HepG2 (cell line): ENCODE measurements at regions not wholly inside any gene's neighbourhood (a gene's known extent, or its start where the extent isn't known, plus 50 kb on each side); places are given as distances from the start of the nearest gene placed in this dataset.

Experiments
- ATAC-seq: fragments of 200-7000 bp; cut with Tn5 transposase; 3 replicates; pipeline ENCODE4 v1.9.1; 2020; ENCODE audit warnings: mild to moderate bottlenecking, moderate library complexity
- BruUV-seq: library from RNA; stranded (reverse); fragments of 400-500 nt; replicated peaks from 2 replicates; lab custom pipeline; 2021; lab: Mats Ljungman, UMichigan
- CTCF ChIA-PET: fragments of 300-600 bp; formaldehyde crosslinking; extraction: SDS; loops from one replicate; lab custom pipeline; 2021; ENCODE audit warnings: low total read pairs, inconsistent platforms, low intra/inter-chr PET ratio; lab: Yijun Ruan, JAX
- POLR2A ChIA-PET: fragments of 350-600 bp; sonication (Branson Sonifier 250); formaldehyde crosslinking; loops from one replicate; lab custom pipeline; 2020; ENCODE audit warnings: antibody characterized with exemption, inconsistent platforms; lab: Yijun Ruan, JAX
- DNase-seq: peaks from one replicate; pipeline ENCODE4 v3.0.0-alpha.2; 2015; ENCODE audit warnings: low spot score
- FAIRE-seq: peaks from 3 replicates; lab custom pipeline; 2011; peaks lifted over from hg19 to GRCh38; lab: Jason Lieb, UNC
- H2AFZ ChIP-seq: one replicate; pipeline ENCODE4 v1.6.1; 2011; ENCODE audit warnings: low read length, inconsistent platforms
- H3K27ac ChIP-seq: fragments of 300-600 bp; 3 replicates; pipeline ENCODE4 v1.8.0; 2011; ENCODE audit warnings: mixed run types, mild to moderate bottlenecking, mixed read lengths, low read length, inconsistent platforms; ENCODE audit not compliant: insufficient read depth; ENCODE audit errors: extremely low read length
- H3K27me3 ChIP-seq, 2 experiments: fragments of 200-600 bp in 1 of 2; 2 replicates in 1 of 2; 3 replicates in 1 of 2; pipeline versions ENCODE4 v1.6.0 to v1.8.0; 2011; ENCODE audit warnings: low read length in 2 of 2, mild to moderate bottlenecking in 2 of 2, moderate library complexity in 2 of 2, inconsistent platforms in 1 of 2; ENCODE audit not compliant: insufficient read depth in 2 of 2, control insufficient read depth in 1 of 2
- H3K36me3 ChIP-seq, 2 experiments: fragments of 200-600 bp in 1 of 2; replicated peaks in 1 of 2; 2 replicates in 1 of 2; 3 replicates in 1 of 2; pipeline versions ENCODE4 v1.5.1 to v1.8.0; 2011; ENCODE audit warnings: low read length in 2 of 2, inconsistent platforms in 1 of 2; ENCODE audit not compliant: insufficient read depth in 2 of 2, control insufficient read depth in 1 of 2
- H3K4me1 ChIP-seq: 2 replicates; pipeline ENCODE4 v1.5.1; 2012; ENCODE audit warnings: low read length, inconsistent platforms; ENCODE audit not compliant: insufficient read depth
- H3K4me2 ChIP-seq: 2 replicates; pipeline ENCODE4 v1.6.0; 2011; ENCODE audit warnings: low read depth, low read length, inconsistent platforms
- H3K4me3 ChIP-seq, 3 experiments: fragments of 200-600 bp in 1 of 3; sonication (generic), shearing (Covaris generic) in 1 of 3; replicated peaks in 1 of 3; 2 replicates each; pipeline ENCODE4 v1.5.1; 2011 to 2016; ENCODE audit warnings: low read length in 3 of 3, inconsistent platforms in 2 of 3, low read depth in 2 of 3, mild to moderate bottlenecking in 2 of 3, control low read depth in 1 of 3, mixed read lengths in 1 of 3; ENCODE audit not compliant: insufficient read depth in 1 of 3
- H3K79me2 ChIP-seq: one replicate; pipeline ENCODE4 v1.6.1; 2011; ENCODE audit warnings: low read length, inconsistent platforms; ENCODE audit not compliant: insufficient read depth
- H3K9ac ChIP-seq: 2 replicates; pipeline ENCODE4 v1.6.0; 2011; ENCODE audit warnings: mild to moderate bottlenecking, low read depth, low read length, inconsistent platforms; ENCODE audit not compliant: insufficient read depth
- H3K9me3 ChIP-seq: 2 replicates; pipeline ENCODE4 v1.5.1; 2012; ENCODE audit warnings: mild to moderate bottlenecking, low read length
- H4K20me1 ChIP-seq: 2 replicates; pipeline ENCODE4 v1.6.0; 2011; ENCODE audit warnings: inconsistent platforms, mild to moderate bottlenecking, low read length, moderate library complexity; ENCODE audit not compliant: insufficient read depth
- BHLHE40 ChIP-seq: IDR thresholded peaks from 2 replicates; pipeline ENCODE4 v1.6.1; 2011; ENCODE audit warnings: low read length, improper control_type of control experiment
- LCORL ChIP-seq, 2 experiments: fragments of 450-650 bp in 1 of 2; sonication (generic) in 1 of 2; formaldehyde crosslinking in 1 of 2; IDR thresholded peaks; 2 replicates each; pipeline versions ENCODE4 v1.5.0 to v1.6.1; 2017 to 2020; ENCODE audit warnings: antibody characterized with exemption in 1 of 2, missing genetic modification reagents in 1 of 2
- MAFG ChIP-seq: sonication (generic); formaldehyde crosslinking; IDR thresholded peaks from 2 replicates; pipeline ENCODE4 v1.5.1; 2020; ENCODE audit warnings: mild to moderate bottlenecking, missing genetic modification reagents
- NCOA1 ChIP-seq: sonication (generic); formaldehyde crosslinking; IDR thresholded peaks from 2 replicates; pipeline ENCODE4 v1.9.0; 2021; ENCODE audit warnings: missing genetic modification reagents
- ZBTB8A ChIP-seq: sonication (generic); formaldehyde crosslinking; IDR thresholded peaks from 2 replicates; pipeline ENCODE4 v1.4.0; 2020; ENCODE audit warnings: mild to moderate bottlenecking, low read depth, missing genetic modification reagents, borderline replicate concordance
- ZNF230 ChIP-seq: sonication (generic); formaldehyde crosslinking; IDR thresholded peaks from 2 replicates; pipeline ENCODE4 v1.4.0; 2020; ENCODE audit warnings: mild to moderate bottlenecking, missing genetic modification reagents
- ZNF382 ChIP-seq: sonication (generic); formaldehyde crosslinking; IDR thresholded peaks from 2 replicates; pipeline ENCODE4 v1.5.0; 2020; ENCODE audit warnings: missing genetic modification reagents, mild to moderate bottlenecking, borderline replicate concordance
- ZNF543 ChIP-seq: sonication (generic); formaldehyde crosslinking; IDR thresholded peaks from 2 replicates; pipeline ENCODE4 v1.4.0; 2020; ENCODE audit warnings: mild to moderate bottlenecking, missing genetic modification reagents
- ZNF564 ChIP-seq: sonication (generic); formaldehyde crosslinking; IDR thresholded peaks from 2 replicates; pipeline ENCODE4 v1.8.1; 2023; ENCODE audit warnings: mild to moderate bottlenecking, missing genetic modification reagents
- ZNF598 ChIP-seq: sonication (generic); formaldehyde crosslinking; IDR thresholded peaks from 2 replicates; pipeline ENCODE4 v1.5.1; 2020; ENCODE audit warnings: mild to moderate bottlenecking, missing genetic modification reagents, borderline replicate concordance
- WGBS: methylation state at CpG from one replicate; pipeline ENCODE4 v1.1.6; 2017; ENCODE audit warnings: low lambda C conversion rate; 5-methylcytosine and 5-hydroxymethylcytosine counted together
- in situ Hi-C: cut with HindIII; loops from 2 replicates; pipeline ENCODE4 v1.10.0; 2017; ENCODE audit warnings: low pct_unique_long_range_greater_than_20kb; ENCODE audit not compliant: extremely low pct_ligation_motif_present
- intact Hi-C: fragments of 100-400 bp; cut with micrococcal nuclease; formaldehyde crosslinking; loops from one replicate; pipeline ENCODE4 v1.10.0; 2022; ENCODE audit not compliant: unreplicated experiment
- TF ChIP-seq, protein P1 (sequence below): sonication (generic); formaldehyde crosslinking; IDR thresholded peaks from 2 replicates; pipeline ENCODE4 v1.5.1; 2020; ENCODE audit warnings: mild to moderate bottlenecking, missing genetic modification reagents, borderline replicate concordance

DNA sequence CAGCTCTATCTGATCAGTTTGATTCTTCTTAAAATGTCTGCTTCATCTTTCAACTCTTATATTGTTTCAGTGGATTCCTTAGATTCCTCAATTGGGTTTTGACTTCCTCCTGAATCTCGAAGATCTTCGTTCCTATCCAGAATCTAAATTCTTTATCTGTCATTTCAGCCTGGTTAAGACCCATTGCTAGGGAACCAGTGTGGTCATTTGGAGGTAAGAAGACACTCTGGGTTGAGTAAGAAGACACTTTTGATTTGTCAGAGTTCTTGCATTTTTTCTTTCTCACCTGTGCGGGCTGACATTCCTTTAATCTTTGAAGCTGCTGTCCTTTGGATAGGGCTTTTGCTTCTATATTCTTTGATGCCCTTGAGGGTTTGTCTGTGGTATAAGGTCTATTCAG is 291.9 kb downstream of the SLC7A11 start:
- no peaks in the 10 kb centered on the region for H3K4me1 ChIP-seq
- ATAC-seq (no peak), DNase-seq (no peak), FAIRE-seq (no peak)
- H3K79me2 ChIP-seq: no peaks in the 10 kb centered on the region
- POLR2A ChIA-PET: no interaction called here
- no TSS peak for BruUV-seq
- TF ChIP-seq ZNF230 (no peak), MAFG (no peak), ZNF543 (CRISPR knock-in tag) (no peak), LCORL (IDR thresholded peaks at IDR 0.05) (no peak), LCORL (CRISPR knock-in tag; IDR thresholded peaks at IDR 0.05) (no peak), NCOA1 (CRISPR knock-in tag) (no peak), ZNF382 (CRISPR knock-in tag) (no peak), BHLHE40 (no peak), ZBTB8A (CRISPR knock-in tag) (no peak), ZNF564 (CRISPR knock-in tag) (no peak), ZNF598 (CRISPR knock-in tag) (no peak)
- TF ChIP-seq, protein P1, sequence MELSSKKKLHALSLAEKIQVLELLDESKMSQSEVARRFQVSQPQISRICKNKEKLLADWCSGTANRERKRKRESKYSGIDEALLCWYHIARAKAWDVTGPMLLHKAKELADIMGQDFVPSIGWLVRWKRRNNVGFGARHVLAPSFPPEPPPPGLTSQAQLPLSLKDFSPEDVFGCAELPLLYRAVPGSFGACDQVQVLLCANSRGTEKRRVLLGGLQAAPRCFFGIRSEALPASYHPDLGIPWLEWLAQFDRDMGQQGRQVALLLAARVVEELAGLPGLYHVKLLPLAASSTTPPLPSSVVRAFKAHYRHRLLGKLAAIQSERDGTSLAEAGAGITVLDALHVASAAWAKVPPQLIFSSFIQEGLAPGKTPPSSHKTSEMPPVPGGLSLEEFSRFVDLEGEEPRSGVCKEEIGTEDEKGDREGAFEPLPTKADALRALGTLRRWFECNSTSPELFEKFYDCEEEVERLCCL: no peak
- no peak overlapping the region for H3K4me2 ChIP-seq
- CTCF ChIA-PET: no interaction called here
- in situ Hi-C loops (no loop called here), intact Hi-C loops (no loop called here)
- H3K9ac ChIP-seq: no peak overlapping the region
- H3K4me3 ChIP-seq: no peak overlapping the region
- no peaks in the 10 kb centered on the region for H4K20me1 ChIP-seq
- H2AFZ ChIP-seq: no peak overlapping the region
- WGBS: 32% methylated on average over 3 of the region's 3 CpGs
- H3K27ac ChIP-seq: no peak overlapping the region
- no peaks in the 10 kb centered on the region for H3K9me3 ChIP-seq
- no peaks in the 10 kb centered on the region for H3K27me3 ChIP-seq
- H3K36me3 ChIP-seq: no peaks in the 10 kb centered on the region
